Mucosa of rectum (tissue), 2 donors: ENCODE measurements at regions not wholly inside any gene's neighbourhood (a gene's known extent, or its start where the extent isn't known, plus 50 kb on each side); places are given as distances from the start of the nearest gene placed in this dataset.

Experiments
- H3K27ac ChIP-seq, 2 donors: one replicate each; pipeline ENCODE4 v1.7.0; 2013; ENCODE audit warnings: inconsistent platforms in 2 of 2, low read depth in 2 of 2, low read length in 2 of 2
- H3K27me3 ChIP-seq, 2 donors: one replicate each; pipeline ENCODE4 v1.7.0; 2013; ENCODE audit warnings: low read length in 2 of 2; ENCODE audit not compliant: control insufficient read depth in 2 of 2, insufficient read depth in 2 of 2
- H3K36me3 ChIP-seq, 2 donors: one replicate each; pipeline ENCODE4 v1.7.0; 2013; ENCODE audit warnings: low read length in 2 of 2; ENCODE audit not compliant: control insufficient read depth in 2 of 2, insufficient read depth in 2 of 2
- H3K4me1 ChIP-seq, 2 donors: one replicate each; pipeline ENCODE4 v1.7.0; 2013; ENCODE audit warnings: low read length in 2 of 2, mild to moderate bottlenecking in 1 of 2; ENCODE audit not compliant: control insufficient read depth in 2 of 2, insufficient read depth in 2 of 2
- H3K4me3 ChIP-seq, 2 donors: one replicate each; pipeline ENCODE4 v1.7.0; 2013; ENCODE audit warnings: low read length in 2 of 2
- H3K9ac ChIP-seq, 2 donors: one replicate each; pipeline ENCODE4 v1.7.0; 2013; ENCODE audit warnings: low read length in 2 of 2, low read depth in 1 of 2, mild to moderate bottlenecking in 1 of 2
- H3K9me3 ChIP-seq, 2 donors: one replicate each; pipeline ENCODE4 v1.7.0; 2013; ENCODE audit warnings: low read length in 2 of 2; ENCODE audit not compliant: control insufficient read depth in 2 of 2
- donor health status: healthy.
- donor health status: Normal muscosa, but diverticular disease.

DNA sequence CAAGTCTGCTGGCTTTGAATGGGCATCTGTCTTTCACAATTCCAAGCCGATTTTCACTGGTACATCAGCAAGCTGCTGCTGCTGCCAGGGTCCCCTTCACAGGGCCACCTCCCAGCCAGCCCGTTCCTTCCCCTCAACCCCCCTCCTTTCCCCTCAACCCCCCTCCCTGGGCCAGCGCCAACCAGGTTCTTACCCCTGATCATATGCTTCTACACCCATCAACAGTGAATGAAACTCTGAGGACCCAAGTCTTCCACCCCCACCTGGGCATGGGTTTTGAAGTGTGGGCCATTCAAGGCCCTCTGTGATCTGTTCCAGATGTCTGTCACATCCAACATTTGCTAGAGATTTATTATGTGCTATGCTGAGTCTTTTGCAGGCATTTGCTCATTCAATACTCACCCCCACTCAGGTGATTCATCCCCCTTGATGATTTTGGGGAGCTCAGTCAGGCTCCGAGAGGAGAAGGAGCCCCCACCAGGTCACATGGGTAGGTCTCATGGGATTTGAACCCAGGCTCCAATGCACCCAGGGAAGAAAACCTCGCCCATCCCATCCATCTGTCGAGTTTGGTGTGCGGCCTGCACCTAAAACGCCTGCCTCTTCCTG lies 52.7 kb upstream of the FOXK1 start:
- no peak overlapping the region for H3K9ac ChIP-seq
- H3K4me3 ChIP-seq = no peak overlapping the region
- H3K27ac ChIP-seq = no peak overlapping the region
- peaks cover 0 to 6% of the 10 kb centered on the region in 2 donors for H3K4me1 ChIP-seq
- no peaks in the 10 kb centered on the region for H3K27me3 ChIP-seq
- H3K36me3 ChIP-seq = no peaks in the 10 kb centered on the region
- H3K9me3 ChIP-seq = no peaks in the 10 kb centered on the region

DNA sequence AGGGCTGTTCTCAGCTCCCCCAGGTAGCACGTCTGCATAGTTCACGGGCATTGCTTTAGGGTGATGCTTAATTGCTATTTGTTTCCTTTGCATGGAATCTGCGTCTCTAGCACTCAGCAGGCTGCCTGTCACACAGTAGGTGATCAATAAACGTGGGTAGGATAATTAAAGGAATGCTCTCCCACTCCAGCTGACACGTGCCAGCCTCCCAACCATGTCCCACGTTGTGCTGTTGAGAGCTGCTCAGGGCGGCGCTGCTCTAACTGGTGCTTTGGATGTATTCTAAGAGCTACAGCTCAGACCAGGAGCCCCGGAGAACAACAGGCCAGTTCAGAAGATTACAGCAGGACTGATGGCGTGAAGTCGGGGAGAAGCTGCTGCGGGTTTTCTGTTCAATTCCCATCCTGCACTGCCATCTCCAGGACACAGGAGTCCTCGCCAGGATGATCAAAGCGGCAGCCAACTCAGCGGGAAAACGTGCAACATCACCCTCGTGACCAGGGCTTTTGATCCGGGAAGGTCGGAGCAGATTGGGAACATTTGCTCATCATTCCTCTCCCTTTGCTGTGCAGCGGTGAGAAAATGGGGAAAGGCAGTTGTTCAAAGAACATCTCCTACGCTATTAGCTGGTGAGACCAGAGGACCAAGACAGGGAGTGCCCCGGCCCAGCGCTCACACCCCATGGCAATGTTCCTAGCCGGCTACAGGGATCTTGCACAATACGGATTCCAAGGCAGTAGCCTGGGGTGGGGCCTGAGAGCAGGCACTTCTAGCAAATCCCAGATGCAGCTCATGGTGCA lies 50.5 kb upstream of the FOXK1 start:
- no peaks in the 10 kb centered on the region for H3K36me3 ChIP-seq
- H3K27ac ChIP-seq = no peak overlapping the region
- H3K27me3 ChIP-seq = no peaks in the 10 kb centered on the region
- no peak overlapping the region for H3K9ac ChIP-seq
- H3K9me3 ChIP-seq = no peaks in the 10 kb centered on the region
- peak overlapping the region; percentile 43 to 51 for H3K4me3 ChIP-seq
- H3K4me1 ChIP-seq = peaks cover 0 to 6% of the 10 kb centered on the region in 2 donors
